Spleen (tissue), 11 donors: ENCODE measurements at regions not wholly inside any gene's neighbourhood (a gene's known extent, or its start where the extent isn't known, plus 50 kb on each side); places are given as distances from the start of the nearest gene placed in this dataset.

Source experiments
- DNase-seq: peaks from one replicate; pipeline ENCODE4 v3.0.0-alpha.2; 2020
- H3K27ac ChIP-seq, 8 donors: fragments of 200-600 bp; sonication (generic) in 7 of 8; 1 replicate in 4 of 8; 2 replicates in 4 of 8; pipeline versions ENCODE4 v1.5.0 to v1.8.0; 2016 to 2021; ENCODE audit warnings: inconsistent platforms in 4 of 8, mild to moderate bottlenecking in 4 of 8, moderate library complexity in 1 of 8
- H3K27me3 ChIP-seq, 7 donors: fragments of 200-600 bp; sonication (generic) in 6 of 7; replicated peaks in 1 of 7; 1 replicate in 4 of 7; 2 replicates in 3 of 7; pipeline versions ENCODE4 v1.5.0 to v1.8.0; 2016 to 2021; ENCODE audit warnings: inconsistent platforms in 3 of 7, mild to moderate bottlenecking in 1 of 7
- H3K36me3 ChIP-seq, 6 donors: fragments of 200-600 bp; sonication (generic) in 5 of 6; 1 replicate in 4 of 6; 2 replicates in 2 of 6; pipeline versions ENCODE4 v1.5.0 to v1.8.0; 2016 to 2021; ENCODE audit warnings: inconsistent platforms in 2 of 6
- H3K4me1 ChIP-seq, 6 donors: fragments of 200-600 bp; sonication (generic) in 5 of 6; 1 replicate in 3 of 6; 2 replicates in 3 of 6; pipeline versions ENCODE4 v1.5.0 to v1.8.0; 2016 to 2021; ENCODE audit warnings: inconsistent platforms in 3 of 6
- H3K4me3 ChIP-seq, 8 donors: fragments of 200-600 bp; sonication (generic) in 7 of 8; 1 replicate in 4 of 8; 2 replicates in 4 of 8; pipeline versions ENCODE4 v1.5.0 to v1.8.0; 2016 to 2021; ENCODE audit warnings: inconsistent platforms in 4 of 8, mild to moderate bottlenecking in 4 of 8, moderate library complexity in 2 of 8
- H3K9me3 ChIP-seq, 8 donors: fragments of 200-600 bp; sonication (generic) in 7 of 8; 1 replicate in 4 of 8; 2 replicates in 4 of 8; pipeline versions ENCODE4 v1.5.0 to v1.8.0; 2016 to 2021; ENCODE audit warnings: inconsistent platforms in 4 of 8
- CTCF ChIP-seq, 11 experiments: fragments of 200-600 bp in 7 of 11; fragments of 450-650 bp in 4 of 11; sonication (generic) in 4 of 11; IDR thresholded peaks in 8 of 11; conservative IDR thresholded peaks in 3 of 11; 1 replicate in 7 of 11; 2 replicates in 4 of 11; pipeline versions ENCODE4 v1.4.0 to v1.8.0; 2016 to 2021; ENCODE audit warnings: antibody characterized with exemption in 11 of 11, inconsistent platforms in 4 of 11, mild to moderate bottlenecking in 1 of 11
- POLR2A ChIP-seq, 3 donors: fragments of 450-650 bp; IDR thresholded peaks; one replicate each; pipeline ENCODE4 v1.5.1; 2017; ENCODE audit warnings: antibody characterized with exemption in 3 of 3, mild to moderate bottlenecking in 1 of 3
- POLR2AphosphoS5 ChIP-seq, 3 donors: sonication (generic); formaldehyde crosslinking; IDR thresholded peaks; one replicate each; pipeline ENCODE4 v1.5.1; 2017; ENCODE audit warnings: antibody characterized with exemption in 3 of 3
- WGBS, 5 donors: extraction: QIAGEN DNeasy Blood & Tissue Kit in 3 of 5; methylation state at CpG; one replicate each; pipeline versions ENCODE4 v1.1.5 to v1.1.7; 2013 to 2018; 5-methylcytosine and 5-hydroxymethylcytosine counted together
- intact Hi-C: fragments of 100-400 bp; cut with DNase I; formaldehyde crosslinking; loops from one replicate; pipeline ENCODE4 v1.15.0; 2023; ENCODE audit warnings: low total_unique reads
- donor health status: healthy with polysubstance abuse.
- donor health status: DM: no; HTN: no; CAD: no; lungs with moderate emphysema.
- donor health status: DM: no; HTN: no; CAD: no.
- donor health status: Bipolar disorder and iron deficiency.
- donor health status: healthy.
- donor health status: DM: no; HTN: no; CAD: no.
- donor health status: DM: yes; HTN: yes; CAD: no.

GRCh38 chr12:71300772-71301675 is 138.6 kb upstream of the LGR5 start:
- Histone ChIP-seq H3K4me1 (no peaks in the 10 kb centered on the region), H3K9me3 (peaks cover 0 to 4% (median 3%) of the 10 kb centered on the region in 8 donors), H3K27me3 (no peaks in the 10 kb centered on the region), H3K36me3 (no peaks in the 10 kb centered on the region), H3K27ac (no peak overlapping the region), H3K4me3 (no peak overlapping the region)
- no peak for DNase-seq
- intact Hi-C loops: no loop called here
- TF ChIP-seq POLR2AphosphoS5 (IDR thresholded peaks at IDR 0.05): no peak
- TF ChIP-seq CTCF (IDR thresholded peaks at IDR 0.05 in 8 of 11, conservative IDR thresholded peaks at IDR 0.05 in 3 of 11): no peak
- no peak for TF ChIP-seq POLR2A (IDR thresholded peaks at IDR 0.05)
- 85 to 96% (median 89%) methylated on average over 4 of the region's 4 CpGs for WGBS, 5 donors

GRCh38 chr12:71299541-71300376 is 139.8 kb upstream of the LGR5 start:
- WGBS, 5 donors: 80 to 91% (median 81%) methylated on average over 6 of the region's 6 CpGs
- intact Hi-C loops: no loop called here

DNA sequence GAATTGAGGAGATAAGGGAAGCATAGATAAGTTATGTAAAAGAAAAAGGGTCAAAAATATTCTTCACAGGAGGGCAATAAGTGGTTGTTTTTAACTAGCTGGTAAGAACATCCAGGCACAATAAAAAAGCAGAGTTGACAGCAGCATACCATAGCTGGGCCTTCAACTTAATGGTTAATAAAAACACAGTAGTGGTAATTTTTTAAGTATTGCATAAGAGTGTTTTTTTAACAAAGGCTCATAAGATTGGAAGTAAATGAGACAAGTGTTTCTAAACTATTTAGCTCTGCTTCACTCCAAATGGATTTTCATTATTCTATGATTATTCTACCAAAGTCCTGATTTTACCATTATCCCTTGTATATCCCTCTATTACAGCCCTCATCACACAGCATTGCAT is 140.1 kb upstream of the TSPAN8 start:
- no peak for DNase-seq
- intact Hi-C loops: no loop called here
- no peaks in the 10 kb centered on the region for H3K36me3 ChIP-seq

More at GRCh38 chr12:71299541-71300376, 139.8 kb upstream of the LGR5 start:
- H3K4me1 ChIP-seq: no peaks in the 10 kb centered on the region
- TF ChIP-seq CTCF (IDR thresholded peaks at IDR 0.05 in 8 of 11, conservative IDR thresholded peaks at IDR 0.05 in 3 of 11) (no peak), POLR2A (IDR thresholded peaks at IDR 0.05) (no peak), POLR2AphosphoS5 (IDR thresholded peaks at IDR 0.05) (no peak)
- H3K9me3 ChIP-seq: no peaks in the 10 kb centered on the region
- H3K27ac ChIP-seq: no peak overlapping the region
- no peak for DNase-seq
- H3K27me3 ChIP-seq: no peaks in the 10 kb centered on the region
- H3K36me3 ChIP-seq: no peaks in the 10 kb centered on the region
- H3K4me3 ChIP-seq: no peak overlapping the region

More for the DNA sequence above, 140.1 kb upstream of the TSPAN8 start:
- H3K27ac ChIP-seq: no peak overlapping the region
- no peaks in the 10 kb centered on the region for H3K4me1 ChIP-seq
- no peaks in the 10 kb centered on the region for H3K9me3 ChIP-seq
- no peak overlapping the region for H3K4me3 ChIP-seq
- no peak for TF ChIP-seq CTCF (IDR thresholded peaks at IDR 0.05 in 8 of 11, conservative IDR thresholded peaks at IDR 0.05 in 3 of 11)
- TF ChIP-seq POLR2A (IDR thresholded peaks at IDR 0.05): no peak
- TF ChIP-seq POLR2AphosphoS5 (IDR thresholded peaks at IDR 0.05): no peak
- H3K27me3 ChIP-seq: no peaks in the 10 kb centered on the region
